ENCODE measurements at regions not wholly inside any gene's neighbourhood (a gene's known extent, or its start where the extent isn't known, plus 50 kb on each side); places are given as distances from the start of the nearest gene placed in this dataset.
"Not testable (repeated sequence)": the region's sequence is repeated elsewhere in the genome, so short reads cannot be mapped to it uniquely, and the experiment has no call there.

- no peak for TF ChIP-seq POLR2A (IDR thresholded peaks at IDR 0.05)
- TF ChIP-seq, protein P1, sequence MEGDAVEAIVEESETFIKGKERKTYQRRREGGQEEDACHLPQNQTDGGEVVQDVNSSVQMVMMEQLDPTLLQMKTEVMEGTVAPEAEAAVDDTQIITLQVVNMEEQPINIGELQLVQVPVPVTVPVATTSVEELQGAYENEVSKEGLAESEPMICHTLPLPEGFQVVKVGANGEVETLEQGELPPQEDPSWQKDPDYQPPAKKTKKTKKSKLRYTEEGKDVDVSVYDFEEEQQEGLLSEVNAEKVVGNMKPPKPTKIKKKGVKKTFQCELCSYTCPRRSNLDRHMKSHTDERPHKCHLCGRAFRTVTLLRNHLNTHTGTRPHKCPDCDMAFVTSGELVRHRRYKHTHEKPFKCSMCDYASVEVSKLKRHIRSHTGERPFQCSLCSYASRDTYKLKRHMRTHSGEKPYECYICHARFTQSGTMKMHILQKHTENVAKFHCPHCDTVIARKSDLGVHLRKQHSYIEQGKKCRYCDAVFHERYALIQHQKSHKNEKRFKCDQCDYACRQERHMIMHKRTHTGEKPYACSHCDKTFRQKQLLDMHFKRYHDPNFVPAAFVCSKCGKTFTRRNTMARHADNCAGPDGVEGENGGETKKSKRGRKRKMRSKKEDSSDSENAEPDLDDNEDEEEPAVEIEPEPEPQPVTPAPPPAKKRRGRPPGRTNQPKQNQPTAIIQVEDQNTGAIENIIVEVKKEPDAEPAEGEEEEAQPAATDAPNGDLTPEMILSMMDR (IDR thresholded peaks at IDR 0.05) = no peak
- WGBS, 4 donors = 60 to 66% (median 64%) methylated on average over 7 to 8 of the region's 8 CpGs
These were observed 72.1 kb upstream of the IGFBP7 start for GRCh38 chr4:57182132-57182874.

GRCh38 chr4:57173136-57173535, 63.0 kb upstream of the IGFBP7 start:
- H3K4me3 ChIP-seq; ATAC-seq; H3K36me3 ChIP-seq; intact Hi-C loops (cut with DNase I); H3K9me3 ChIP-seq; H3K4me1 ChIP-seq; DNase-seq; H3K27ac ChIP-seq; H3K27me3 ChIP-seq: not testable (repeated sequence)
- 95 to 97% (median 96%) methylated on average over 5 to 30 of the region's 30 CpGs for WGBS, 4 donors

More at GRCh38 chr4:57182132-57182874, 72.1 kb upstream of the IGFBP7 start:
- H3K27me3 ChIP-seq = no peaks in the 10 kb centered on the region
- no peaks in the 10 kb centered on the region for H3K36me3 ChIP-seq
- no peaks in the 10 kb centered on the region for H3K9me3 ChIP-seq
- DNase-seq (peak; percentile 63 to 84 (median 68)), ATAC-seq (peak; percentile 78 to 86 (median 80))
- peaks cover 0 to 4% (median 0%) of the 10 kb centered on the region in 12 donors for H3K4me1 ChIP-seq
- H3K4me3 ChIP-seq = no peak overlapping the region
- intact Hi-C loops (cut with DNase I) = no loop called here
- H3K27ac ChIP-seq = no peak overlapping the region

DNA sequence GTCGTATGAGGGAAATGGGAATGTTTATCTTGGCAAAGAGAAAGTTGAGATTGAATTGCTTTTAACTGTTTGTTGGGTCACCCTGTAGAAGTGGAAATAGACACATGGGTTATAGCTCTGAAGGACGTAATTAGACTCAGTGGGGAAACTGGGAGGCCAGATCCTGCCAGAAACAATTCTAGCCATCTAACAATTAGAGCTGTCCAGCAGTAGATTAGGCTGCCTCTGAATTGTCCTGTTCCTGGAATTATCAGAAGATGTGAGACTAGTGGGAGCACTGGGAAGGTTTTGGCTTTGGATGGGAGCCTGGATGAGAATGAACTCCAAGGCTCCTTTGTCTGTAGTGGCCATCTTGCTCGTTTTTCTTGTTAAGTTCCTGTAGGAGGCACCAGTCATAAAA, 61.9 kb upstream of the IGFBP7 start:
- Histone ChIP-seq H3K27ac (no peak overlapping the region), H3K4me1 (no peaks in the 10 kb centered on the region), H3K27me3 (peaks cover 0 to 4% (median 0%) of the 10 kb centered on the region in 9 donors), H3K9me3 (no peaks in the 10 kb centered on the region), H3K4me3 (no peak overlapping the region), H3K36me3 (no peaks in the 10 kb centered on the region)
- intact Hi-C loops (cut with DNase I) = no loop called here
- TF ChIP-seq POLR2A (IDR thresholded peaks at IDR 0.05) = no peak
- TF ChIP-seq, protein P1 (IDR thresholded peaks at IDR 0.05) = no peak
- ATAC-seq (no peak), DNase-seq (no peak)
- 33 to 53% (median 38%) methylated on average over 3 of the region's 3 CpGs for WGBS, 4 donors

DNA sequence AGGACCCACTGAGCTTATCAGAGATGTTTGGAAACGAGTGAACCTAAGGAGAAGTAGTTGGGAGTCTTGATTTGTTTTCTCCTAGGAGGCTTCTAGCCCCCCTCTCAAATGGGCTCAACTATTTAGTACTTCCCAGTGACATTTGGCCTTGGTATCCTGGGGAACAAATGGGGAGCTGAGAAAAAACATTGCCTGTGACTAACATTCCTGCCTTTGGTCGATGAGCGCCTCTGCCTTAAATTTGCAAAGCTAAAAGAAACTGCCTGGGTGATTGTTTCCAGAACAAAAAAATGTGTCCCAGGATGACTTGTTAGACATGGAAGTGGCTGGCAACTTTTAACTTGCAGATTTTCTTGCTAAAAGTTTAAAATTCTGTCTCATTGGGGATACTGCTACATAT, 58.8 kb upstream of the IGFBP7 start:
- Histone ChIP-seq H3K4me1 (peaks cover 0 to 6% (median 1%) of the 10 kb centered on the region in 12 donors), H3K27ac (no peak overlapping the region), H3K27me3 (peaks cover 0 to 6% (median 0%) of the 10 kb centered on the region in 9 donors), H3K9me3 (no peaks in the 10 kb centered on the region), H3K4me3 (no peak overlapping the region), H3K36me3 (no peaks in the 10 kb centered on the region)
- 67 to 83% (median 74%) methylated on average over 3 of the region's 3 CpGs for WGBS, 4 donors
- DNase-seq (no peak), ATAC-seq (no peak)
- TF ChIP-seq, protein P1 (IDR thresholded peaks at IDR 0.05) = no peak
- no peak for TF ChIP-seq POLR2A (IDR thresholded peaks at IDR 0.05)
- intact Hi-C loops (cut with DNase I) = loop anchor here in 8 of 10 donors (2.0 to 10.0 kb wide), 7 partner anchors 96 to 1056 kb away; no protein-coding TSS in a partner anchor

All from heart left ventricle (tissue), 16 donors.